ENCODE measurements at regions not wholly inside any gene's neighbourhood (a gene's known extent, or its start where the extent isn't known, plus 50 kb on each side); places are given as distances from the start of the nearest gene placed in this dataset.

- Histone ChIP-seq H2BK12ac (ENCODE audit: low read depth, low read length) (no peak overlapping the region), H4K91ac (replicated peaks; ENCODE audit: insufficient read length, low read length) (no peak overlapping the region), H3K4me3 (ENCODE audit: extremely low read depth in 1 of 4, insufficient read depth in 2 of 4, low read depth in 3 of 4, low read length in 4 of 4) (no peak overlapping the region), H3K27me3 (replicated peaks in 1 of 4; ENCODE audit: control insufficient read depth in 3 of 4, extremely low read depth in 1 of 4, insufficient read depth in 3 of 4, low read length in 3 of 4) (no peaks in the 10 kb centered on the region), H2BK15ac (ENCODE audit: low read length) (no peak overlapping the region), H2AFZ (ENCODE audit: low read length) (no peak overlapping the region), H3K4ac (replicated peaks; ENCODE audit: insufficient read length, low read depth, low read length) (no peak overlapping the region), H3K79me2 (ENCODE audit: control insufficient read depth in 1 of 2, insufficient read depth in 2 of 2, low read length in 2 of 2) (no peaks in the 10 kb centered on the region), H3K4me1 (replicated peaks in 1 of 4; ENCODE audit: control insufficient read depth in 3 of 4, insufficient read depth in 4 of 4, low read length in 3 of 4) (peaks cover 0 to 3% (median 0%) of the 10 kb centered on the region in 4 experiments; a peak in 1 of 7 replicates), H4K5ac (ENCODE audit: insufficient read length, low read depth, low read length) (no peak overlapping the region), H3K23ac (ENCODE audit: insufficient read length) (no peak overlapping the region), H4K8ac (ENCODE audit: extremely low read depth, insufficient read depth, low read length) (no peak overlapping the region), H3K9me3 (ENCODE audit: insufficient read depth in 2 of 2, low read depth in 1 of 2, low read length in 1 of 2) (no peaks in the 10 kb centered on the region), H2BK5ac (ENCODE audit: low read depth, low read length) (no peak overlapping the region), H3K9ac (replicated peaks in 1 of 4; ENCODE audit: extremely low read depth in 1 of 4, low read depth in 3 of 4, low read length in 3 of 4) (no peak overlapping the region), H3K27ac (ENCODE audit: low read depth, low read length) (no peak overlapping the region), H3K79me1 (ENCODE audit: low read depth, low read length) (peaks cover 4% of the 10 kb centered on the region; the same call in 1 of the 2 replicates), H3K4me2 (ENCODE audit: insufficient read depth in 1 of 2, low read depth in 2 of 2, low read length in 2 of 2) (no peak overlapping the region), H3K56ac (replicated peaks; ENCODE audit: insufficient read length, low read depth, low read length) (no peak overlapping the region), H2BK120ac (replicated peaks; ENCODE audit: low read depth, low read length) (no peak overlapping the region), H3K18ac (ENCODE audit: extremely low read depth, low read length) (no peak overlapping the region), H2BK20ac (ENCODE audit: low read length) (no peak overlapping the region), H3K14ac (ENCODE audit: insufficient read length) (no peak overlapping the region), H3K23me2 (ENCODE audit: low read depth, low read length) (peaks cover 5% of the 10 kb centered on the region; the same call in 1 of the 2 replicates), H3K36me3 (ENCODE audit: control insufficient read depth in 2 of 4, insufficient read depth in 4 of 4, low read length in 3 of 4) (no peaks in the 10 kb centered on the region), H2AK5ac (ENCODE audit: low read depth, low read length) (no peak overlapping the region), H4K20me1 (replicated peaks in 1 of 2; ENCODE audit: control insufficient read depth in 1 of 2, insufficient read depth in 2 of 2, low read length in 2 of 2) (peaks cover 0 to 5% of the 10 kb centered on the region in 2 experiments)
- CTCF ChIA-PET (ENCODE audit: partially characterized antibody): interaction anchor here (0.7 to 2.2 kb wide), 3 partner anchors 8 to 567 kb away, joined by 3 to 10 read pairs (median 6); no protein-coding TSS in a partner anchor
- DNase-seq (ENCODE audit: low read depth in 1 of 2, low spot score in 2 of 2) (no peak), FAIRE-seq (no peak)
- TF ChIP-seq SIRT6 (IDR thresholded peaks at IDR 0.05; ENCODE audit: low read length) (no peak), CEBPB (IDR thresholded peaks at IDR 0.05; ENCODE audit: low read depth, low read length) (no peak), HDAC2 (IDR thresholded peaks at IDR 0.05; ENCODE audit: borderline replicate concordance in 1 of 2, low read depth in 2 of 2, low read length in 2 of 2) (no peak), ZNF274 (IDR thresholded peaks at IDR 0.05; ENCODE audit: borderline replicate concordance, extremely low read depth, low read length) (no peak), BACH1 (IDR thresholded peaks at IDR 0.05; ENCODE audit: low read length) (no peak), MAFK (IDR thresholded peaks at IDR 0.05; ENCODE audit: low read depth, low read length) (no peak), CHD1 (IDR thresholded peaks at IDR 0.05; ENCODE audit: low read depth, low read length) (no peak), FOSL1 (IDR thresholded peaks at IDR 0.05; ENCODE audit: insufficient read depth, low read depth, low read length) (no peak)
- WGBS, 2 experiments (ENCODE audit: extremely low coverage in 1 of 2, insufficient coverage in 1 of 2, insufficient read length in 1 of 2, insufficient replicate concordance in 2 of 2, low coverage in 1 of 2, low lambda C conversion rate in 2 of 2, missing lambda C conversion rate in 1 of 2): 83% methylated on average over 2 of the region's 2 CpGs; no CpG with 5 or more reads in 1 of the 2 experiments
- POLR2A ChIA-PET (ENCODE audit: partially characterized antibody): no interaction called here
Measured at GRCh38 chr4:38241541-38241940, 281.3 kb downstream of the PTTG2 start.
